ENCODE measurements at regions not wholly inside any gene's neighbourhood (a gene's known extent, or its start where the extent isn't known, plus 50 kb on each side); places are given as distances from the start of the nearest gene placed in this dataset.

DNA sequence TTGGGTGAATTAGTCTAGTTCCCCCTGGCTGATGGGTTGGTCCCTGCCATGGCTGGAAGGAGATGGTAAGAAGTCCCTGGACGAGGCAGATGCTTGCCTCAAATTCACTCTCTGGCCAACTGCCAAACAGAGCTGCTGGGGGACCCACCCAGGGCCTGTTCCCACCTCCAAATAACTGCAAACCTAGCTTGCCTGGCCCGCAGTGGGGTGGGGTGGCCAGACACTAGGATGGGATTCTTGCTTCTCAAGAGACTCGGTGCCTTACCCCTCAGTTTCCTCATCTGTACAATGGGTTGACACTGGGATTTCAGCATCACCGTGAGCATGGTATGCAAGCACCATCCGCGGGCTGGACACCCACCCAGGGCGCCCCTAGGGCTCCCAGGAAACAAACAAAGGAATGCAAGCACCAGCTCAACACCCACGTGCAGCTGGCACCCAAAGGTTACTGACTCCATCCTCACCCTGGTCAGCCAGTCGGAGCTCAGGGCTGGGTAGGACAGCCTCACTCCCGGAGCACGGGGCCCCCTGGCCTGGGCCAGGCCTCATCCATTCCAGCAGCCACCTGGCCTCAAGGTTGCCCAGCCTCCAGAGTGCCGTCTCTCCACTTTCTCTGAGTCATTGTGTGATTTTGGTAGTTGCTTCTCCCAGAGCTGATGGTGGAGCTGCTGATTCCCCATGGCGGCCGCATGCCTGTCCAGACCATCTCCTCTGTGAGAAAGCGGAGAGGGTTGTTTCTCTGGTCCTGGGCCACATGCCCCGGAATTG lies 205.2 kb upstream of the RTL1 start:
- TF ChIP-seq, protein P1, sequence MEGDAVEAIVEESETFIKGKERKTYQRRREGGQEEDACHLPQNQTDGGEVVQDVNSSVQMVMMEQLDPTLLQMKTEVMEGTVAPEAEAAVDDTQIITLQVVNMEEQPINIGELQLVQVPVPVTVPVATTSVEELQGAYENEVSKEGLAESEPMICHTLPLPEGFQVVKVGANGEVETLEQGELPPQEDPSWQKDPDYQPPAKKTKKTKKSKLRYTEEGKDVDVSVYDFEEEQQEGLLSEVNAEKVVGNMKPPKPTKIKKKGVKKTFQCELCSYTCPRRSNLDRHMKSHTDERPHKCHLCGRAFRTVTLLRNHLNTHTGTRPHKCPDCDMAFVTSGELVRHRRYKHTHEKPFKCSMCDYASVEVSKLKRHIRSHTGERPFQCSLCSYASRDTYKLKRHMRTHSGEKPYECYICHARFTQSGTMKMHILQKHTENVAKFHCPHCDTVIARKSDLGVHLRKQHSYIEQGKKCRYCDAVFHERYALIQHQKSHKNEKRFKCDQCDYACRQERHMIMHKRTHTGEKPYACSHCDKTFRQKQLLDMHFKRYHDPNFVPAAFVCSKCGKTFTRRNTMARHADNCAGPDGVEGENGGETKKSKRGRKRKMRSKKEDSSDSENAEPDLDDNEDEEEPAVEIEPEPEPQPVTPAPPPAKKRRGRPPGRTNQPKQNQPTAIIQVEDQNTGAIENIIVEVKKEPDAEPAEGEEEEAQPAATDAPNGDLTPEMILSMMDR (IDR thresholded peaks at IDR 0.05): no peak
- no peak for TF ChIP-seq POLR2A (IDR thresholded peaks at IDR 0.05)

Data from right lobe of liver (tissue), 4 donors.